H9 (cell line): ENCODE measurements at regions not wholly inside any gene's neighbourhood (a gene's known extent, or its start where the extent isn't known, plus 50 kb on each side); places are given as distances from the start of the nearest gene placed in this dataset.

Experiments
- DNase-seq: peaks from one replicate; pipeline ENCODE4 v3.0.0-alpha.2; 2017
- H2AFZ ChIP-seq: one replicate; pipeline ENCODE4 v1.6.1; 2013; ENCODE audit warnings: mild to moderate bottlenecking, low read length, control low read depth, moderate library complexity
- H2AK5ac ChIP-seq: 2 replicates; pipeline ENCODE4 v1.6.1; 2013; ENCODE audit warnings: low read length, control low read depth, mixed read lengths; ENCODE audit not compliant: insufficient read length
- H2BK120ac ChIP-seq: one replicate; pipeline ENCODE4 v1.6.1; 2013; ENCODE audit warnings: low read depth, mild to moderate bottlenecking, low read length, control low read depth, inconsistent platforms; ENCODE audit not compliant: poor library complexity, severe bottlenecking
- H2BK12ac ChIP-seq: 2 replicates; pipeline ENCODE4 v1.6.1; 2013; ENCODE audit warnings: low read length, control low read depth, mixed read lengths, low read depth; ENCODE audit not compliant: insufficient read length
- H2BK15ac ChIP-seq: 2 replicates; pipeline ENCODE4 v1.6.1; 2013; ENCODE audit warnings: low read depth, low read length, control low read depth
- H2BK20ac ChIP-seq: one replicate; pipeline ENCODE4 v1.6.1; 2013; ENCODE audit warnings: low read depth, mild to moderate bottlenecking, low read length, control low read depth, inconsistent platforms; ENCODE audit not compliant: poor library complexity, severe bottlenecking
- H2BK5ac ChIP-seq: 2 replicates; pipeline ENCODE4 v1.6.1; 2013; ENCODE audit warnings: low read length, control low read depth, mixed read lengths; ENCODE audit not compliant: insufficient read length
- H3K14ac ChIP-seq: 2 replicates; pipeline ENCODE4 v1.6.1; 2013; ENCODE audit warnings: low read length, control low read depth; ENCODE audit not compliant: insufficient read depth
- H3K18ac ChIP-seq: 2 replicates; pipeline ENCODE4 v1.6.1; 2013; ENCODE audit warnings: low read depth, mild to moderate bottlenecking, mixed read lengths, low read length, control low read depth; ENCODE audit not compliant: insufficient read length
- H3K23ac ChIP-seq: 2 replicates; pipeline ENCODE4 v1.6.1; 2013; ENCODE audit warnings: low read length, control low read depth, mixed read lengths, low read depth; ENCODE audit not compliant: insufficient read length
- H3K23me2 ChIP-seq: 2 replicates; pipeline ENCODE4 v1.6.1; 2013; ENCODE audit warnings: low read depth, mild to moderate bottlenecking, mixed read lengths, low read length, control low read depth; ENCODE audit not compliant: insufficient read length, poor library complexity, severe bottlenecking
- H3K27ac ChIP-seq: 2 replicates; pipeline ENCODE4 v1.5.1; 2013; ENCODE audit warnings: low read length, control low read depth, mixed read lengths, low read depth; ENCODE audit not compliant: insufficient read length
- H3K27me3 ChIP-seq: 2 replicates; pipeline ENCODE4 v1.6.1; 2013; ENCODE audit warnings: low read length, control low read depth, inconsistent platforms; ENCODE audit not compliant: insufficient read depth
- H3K4ac ChIP-seq: 2 replicates; pipeline ENCODE4 v1.6.1; 2013; ENCODE audit warnings: low read depth, mild to moderate bottlenecking, control low read depth, inconsistent platforms, low read length, moderate library complexity
- H3K4me1 ChIP-seq: 2 replicates; pipeline ENCODE4 v1.6.1; 2013; ENCODE audit warnings: low read length, control low read depth, inconsistent platforms; ENCODE audit not compliant: insufficient read depth
- H3K4me2 ChIP-seq: 2 replicates; pipeline ENCODE4 v1.6.1; 2013; ENCODE audit warnings: low read length, control low read depth, mixed read lengths; ENCODE audit not compliant: insufficient read length, insufficient read depth
- H3K56ac ChIP-seq: 2 replicates; pipeline ENCODE4 v1.6.1; 2013; ENCODE audit warnings: low read depth, mild to moderate bottlenecking, mixed read lengths, low read length, control low read depth; ENCODE audit not compliant: insufficient read length
- H3K79me1 ChIP-seq: 2 replicates; pipeline ENCODE4 v1.6.1; 2013; ENCODE audit warnings: low read depth, mild to moderate bottlenecking, moderate library complexity, low read length, control low read depth, inconsistent platforms; ENCODE audit not compliant: insufficient read depth, poor library complexity, severe bottlenecking
- H3K79me2 ChIP-seq: 2 replicates; pipeline ENCODE4 v1.6.1; 2013; ENCODE audit warnings: low read length, control low read depth, inconsistent platforms; ENCODE audit not compliant: insufficient read depth
- H3K9ac ChIP-seq: 2 replicates; pipeline ENCODE4 v1.6.1; 2013; ENCODE audit warnings: low read length, control low read depth, mixed read lengths; ENCODE audit not compliant: insufficient read length; ENCODE audit errors: extremely low read depth
- H3K9me3 ChIP-seq: one replicate; pipeline ENCODE4 v1.6.1; 2013; ENCODE audit warnings: low read depth, low read length, inconsistent platforms; ENCODE audit not compliant: control insufficient read depth
- H3T11ph ChIP-seq: one replicate; pipeline ENCODE4 v1.6.1; 2013; ENCODE audit warnings: mild to moderate bottlenecking, low read length, control low read depth, inconsistent platforms
- H4K20me1 ChIP-seq: one replicate; pipeline ENCODE4 v1.6.1; 2013; ENCODE audit not compliant: control insufficient read depth, insufficient read length, insufficient read depth
- H4K5ac ChIP-seq: 2 replicates; pipeline ENCODE4 v1.6.1; 2013; ENCODE audit warnings: low read depth, mild to moderate bottlenecking, mixed read lengths, low read length, control low read depth; ENCODE audit not compliant: insufficient read length
- H4K8ac ChIP-seq: replicated peaks from 2 replicates; pipeline ENCODE4 v1.6.1; 2013; ENCODE audit warnings: low read length, control low read depth, mixed read lengths, low read depth; ENCODE audit not compliant: insufficient read length
- H4K91ac ChIP-seq: 2 replicates; pipeline ENCODE4 v1.6.1; 2013; ENCODE audit warnings: low read depth, mild to moderate bottlenecking, moderate library complexity, mixed read lengths, low read length, control low read depth; ENCODE audit not compliant: insufficient read length
- H3K27ac Mint-ChIP-seq, 3 experiments: 2 replicates in 2 of 3; 3 replicates in 1 of 3; pipeline ENCODE4 v1.8.0; 2020 to 2021; ENCODE audit warnings: mixed read lengths in 3 of 3, mild to moderate bottlenecking in 1 of 3, moderate library complexity in 1 of 3
- H3K27me3 Mint-ChIP-seq: 2 replicates; pipeline ENCODE4 v1.8.0; 2021; ENCODE audit warnings: low read depth, mild to moderate bottlenecking, moderate library complexity, mixed read lengths
- H3K36me3 Mint-ChIP-seq, 3 experiments: 2 replicates in 2 of 3; 3 replicates in 1 of 3; pipeline ENCODE4 v1.8.0; 2020 to 2021; ENCODE audit warnings: low read depth in 3 of 3, mixed read lengths in 3 of 3; ENCODE audit not compliant: insufficient read depth in 1 of 3
- H3K4me1 Mint-ChIP-seq, 2 experiments: 2 replicates each; pipeline ENCODE4 v1.8.0; 2020; ENCODE audit warnings: mixed read lengths in 2 of 2
- H3K4me3 Mint-ChIP-seq, 2 experiments: 2 replicates in 1 of 2; 3 replicates in 1 of 2; pipeline ENCODE4 v1.8.0; 2020 to 2021; ENCODE audit warnings: mild to moderate bottlenecking in 2 of 2, mixed read lengths in 2 of 2, moderate library complexity in 1 of 2
- H3K9me3 Mint-ChIP-seq, 2 experiments: 2 replicates in 1 of 2; 3 replicates in 1 of 2; pipeline ENCODE4 v1.8.0; 2020; ENCODE audit warnings: mild to moderate bottlenecking in 2 of 2, mixed read lengths in 2 of 2, moderate library complexity in 1 of 2
- TF ChIP-seq, protein P1 (sequence below): fragments of 200-600 bp; sonication (generic); conservative IDR thresholded peaks from 3 replicates; pipeline ENCODE4 v1.8.0; 2021; ENCODE audit warnings: antibody characterized with exemption, mild to moderate bottlenecking

DNA sequence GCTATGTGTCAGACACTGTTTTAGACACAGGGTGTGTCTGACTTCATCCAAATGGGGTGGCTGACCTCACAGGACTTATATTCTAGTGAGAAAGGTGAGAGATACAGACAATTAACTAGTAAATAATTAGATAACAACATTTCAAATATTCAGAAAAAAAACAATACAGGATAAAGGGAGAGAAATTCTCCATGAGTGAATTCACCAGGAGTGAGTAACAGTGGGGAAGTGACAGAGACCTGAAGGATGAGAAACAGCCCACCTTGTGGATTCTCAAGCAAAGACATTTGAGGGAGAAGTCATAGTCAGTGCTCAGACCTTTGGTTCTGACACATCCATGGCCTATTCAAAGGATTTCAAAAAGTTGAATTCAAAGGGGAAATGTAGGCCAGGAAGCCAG lies 627.9 kb downstream of the IQCM start:
- Histone ChIP-seq H4K5ac (no peak overlapping the region), H2BK15ac (no peak overlapping the region), H3K79me1 (no peaks in the 10 kb centered on the region), H3K4me2 (no peak overlapping the region), H3K14ac (no peak overlapping the region), H2AFZ (no peak overlapping the region), H2BK5ac (no peak overlapping the region), H2AK5ac (no peak overlapping the region), H2BK120ac (no peak overlapping the region), H4K8ac (no peak overlapping the region), H4K91ac (no peak overlapping the region), H3K4ac (no peak overlapping the region), H3K23me2 (no peaks in the 10 kb centered on the region), H3T11ph (no peak overlapping the region), H3K9ac (no peak overlapping the region), H3K23ac (no peak overlapping the region), H3K9me3 (no peaks in the 10 kb centered on the region), H3K27ac (no peak overlapping the region), H4K20me1 (no peaks in the 10 kb centered on the region), H3K79me2 (no peaks in the 10 kb centered on the region), H3K27me3 (no peaks in the 10 kb centered on the region), H2BK20ac (no peak overlapping the region), H3K18ac (no peak overlapping the region), H3K4me1 (no peaks in the 10 kb centered on the region; the same call in 1 of the 2 replicates), H2BK12ac (no peak overlapping the region), H3K56ac (no peak overlapping the region)
- H3K36me3 Mint-ChIP-seq = no peaks in the 10 kb centered on the region
- H3K9me3 Mint-ChIP-seq = no peaks in the 10 kb centered on the region
- no peak for DNase-seq
- H3K4me1 Mint-ChIP-seq = peaks cover 8% of the 10 kb centered on the region in 2 experiments
- TF ChIP-seq, protein P1, sequence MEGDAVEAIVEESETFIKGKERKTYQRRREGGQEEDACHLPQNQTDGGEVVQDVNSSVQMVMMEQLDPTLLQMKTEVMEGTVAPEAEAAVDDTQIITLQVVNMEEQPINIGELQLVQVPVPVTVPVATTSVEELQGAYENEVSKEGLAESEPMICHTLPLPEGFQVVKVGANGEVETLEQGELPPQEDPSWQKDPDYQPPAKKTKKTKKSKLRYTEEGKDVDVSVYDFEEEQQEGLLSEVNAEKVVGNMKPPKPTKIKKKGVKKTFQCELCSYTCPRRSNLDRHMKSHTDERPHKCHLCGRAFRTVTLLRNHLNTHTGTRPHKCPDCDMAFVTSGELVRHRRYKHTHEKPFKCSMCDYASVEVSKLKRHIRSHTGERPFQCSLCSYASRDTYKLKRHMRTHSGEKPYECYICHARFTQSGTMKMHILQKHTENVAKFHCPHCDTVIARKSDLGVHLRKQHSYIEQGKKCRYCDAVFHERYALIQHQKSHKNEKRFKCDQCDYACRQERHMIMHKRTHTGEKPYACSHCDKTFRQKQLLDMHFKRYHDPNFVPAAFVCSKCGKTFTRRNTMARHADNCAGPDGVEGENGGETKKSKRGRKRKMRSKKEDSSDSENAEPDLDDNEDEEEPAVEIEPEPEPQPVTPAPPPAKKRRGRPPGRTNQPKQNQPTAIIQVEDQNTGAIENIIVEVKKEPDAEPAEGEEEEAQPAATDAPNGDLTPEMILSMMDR = no peak
- H3K4me3 Mint-ChIP-seq = no peak overlapping the region
- no peak overlapping the region for H3K27ac Mint-ChIP-seq
- no peaks in the 10 kb centered on the region; the same call in 1 of the 2 replicates for H3K27me3 Mint-ChIP-seq
